ENCODE measurements at regions not wholly inside any gene's neighbourhood (a gene's known extent, or its start where the extent isn't known, plus 50 kb on each side); places are given as distances from the start of the nearest gene placed in this dataset.

GRCh38 chr3:150105025-150105424 is 134.3 kb upstream of the PFN2 start:
- ChIA-PET POLR2A (ENCODE audit: unreplicated experiment) (no interaction called here), CTCF (no interaction called here)
- no peak overlapping the region for H2BK15ac ChIP-seq (ENCODE audit: low read depth, low read length)
- intact Hi-C loops (cut with micrococcal nuclease) (no loop called here), in situ Hi-C loops (cut with MboI; ENCODE audit: low sequenced_read_pairs) (no loop called here), dilution Hi-C loops (cut with HindIII; ENCODE audit: low sequenced_read_pairs, unreplicated experiment) (no loop called here)
- no peak overlapping the region for H4K8ac ChIP-seq (ENCODE audit: low read depth in 2 of 2, low read length in 2 of 2)
- no peak overlapping the region for H3K56ac ChIP-seq (ENCODE audit: extremely low read depth, insufficient read depth, low read length)
- H3K4me1 ChIP-seq (ENCODE audit: control insufficient read depth, insufficient read depth, low read length) = peaks cover 11% of the 10 kb centered on the region
- no peak overlapping the region for H4K91ac ChIP-seq (ENCODE audit: insufficient read depth, low read depth, low read length)
- no peak overlapping the region for H4K5ac ChIP-seq (ENCODE audit: low read depth, low read length)
- no peak overlapping the region for H2BK120ac ChIP-seq (ENCODE audit: low read depth, low read length)
- no peak overlapping the region for H2AK5ac ChIP-seq (ENCODE audit: low read depth, low read length)
- H3K9me1 ChIP-seq (ENCODE audit: insufficient read depth, low read length) = peaks cover 7% of the 10 kb centered on the region
- H3K27ac ChIP-seq (ENCODE audit: insufficient read depth, low read length) = no peak overlapping the region
- H2BK20ac ChIP-seq (ENCODE audit: low read depth, low read length) = no peak overlapping the region
- H2AK9ac ChIP-seq (replicated peaks; ENCODE audit: low read depth, low read length, poor library complexity) = no peak overlapping the region
- H3K9me3 ChIP-seq (ENCODE audit: control insufficient read depth, insufficient read depth, low read length) = no peaks in the 10 kb centered on the region; the same call in 1 of the 2 replicates
- no peaks in the 10 kb centered on the region for H3K79me1 ChIP-seq (ENCODE audit: low read depth in 1 of 2, low read length in 2 of 2)
- no peak overlapping the region for H3K14ac ChIP-seq (replicated peaks; ENCODE audit: low read depth, low read length)
- ATAC-seq (ENCODE audit: low read depth) (no peak), DNase-seq (no peak)
- TF ChIP-seq POLR2A (IDR thresholded peaks at IDR 0.05; ENCODE audit: low read depth, low read length) = no peak
- no peak for TF ChIP-seq USF2 (IDR thresholded peaks at IDR 0.05; ENCODE audit: low read depth, low read length)
- no peak for TF ChIP-seq MAZ (IDR thresholded peaks at IDR 0.05; ENCODE audit: borderline replicate concordance, low read depth, low read length)
- TF ChIP-seq SMC3 (IDR thresholded peaks at IDR 0.05; ENCODE audit: low read depth, low read length) = no peak
- no peak for TF ChIP-seq BHLHE40 (IDR thresholded peaks at IDR 0.05; ENCODE audit: low read depth, low read length)
- TF ChIP-seq MXI1 (IDR thresholded peaks at IDR 0.05; ENCODE audit: borderline replicate concordance, low read depth, low read length) = no peak
- no peak for TF ChIP-seq FOS (IDR thresholded peaks at IDR 0.05; ENCODE audit: low read depth, low read length)
- TF ChIP-seq RAD21 (IDR thresholded peaks at IDR 0.05; ENCODE audit: low read length) = no peak
- H4K20me1 ChIP-seq (ENCODE audit: insufficient read depth, low read length) = no peaks in the 10 kb centered on the region
- H3K4me3 ChIP-seq (ENCODE audit: insufficient read depth, low read depth, low read length) = no peak overlapping the region
- H2BK5ac ChIP-seq (ENCODE audit: low read depth, low read length, poor library complexity, severe bottlenecking) = no peak overlapping the region
- H3K18ac ChIP-seq (ENCODE audit: low read depth, low read length) = no peak overlapping the region
- H3K36me3 ChIP-seq (ENCODE audit: control insufficient read depth, insufficient read depth, low read length) = no peaks in the 10 kb centered on the region
- no TSS peak for BruUV-seq (replicated peaks)
- no peaks in the 10 kb centered on the region for H3K27me3 ChIP-seq (ENCODE audit: control insufficient read depth, insufficient read depth, low read length)
- H2AFZ ChIP-seq (replicated peaks; ENCODE audit: low read length, poor library complexity) = no peak overlapping the region
- no peak overlapping the region for H3K9ac ChIP-seq (ENCODE audit: low read depth, low read length)
- H3K4ac ChIP-seq (ENCODE audit: low read depth, low read length) = no peak overlapping the region
- no CpG with 5 or more reads among the region's 1 CpG for WGBS, 2 experiments (ENCODE audit: extremely low coverage in 2 of 2, insufficient read length in 1 of 2)
- no peak overlapping the region for H3K23ac ChIP-seq (ENCODE audit: low read depth, low read length)
- H3K4me2 ChIP-seq (ENCODE audit: low read depth, low read length) = no peak overlapping the region

All from IMR-90 (cell line).